ENCODE measurements at regions not wholly inside any gene's neighbourhood (a gene's known extent, or its start where the extent isn't known, plus 50 kb on each side); places are given as distances from the start of the nearest gene placed in this dataset.
"Not testable (repeated sequence)": the region's sequence is repeated elsewhere in the genome, so short reads cannot be mapped to it uniquely, and the experiment has no call there.

DNA sequence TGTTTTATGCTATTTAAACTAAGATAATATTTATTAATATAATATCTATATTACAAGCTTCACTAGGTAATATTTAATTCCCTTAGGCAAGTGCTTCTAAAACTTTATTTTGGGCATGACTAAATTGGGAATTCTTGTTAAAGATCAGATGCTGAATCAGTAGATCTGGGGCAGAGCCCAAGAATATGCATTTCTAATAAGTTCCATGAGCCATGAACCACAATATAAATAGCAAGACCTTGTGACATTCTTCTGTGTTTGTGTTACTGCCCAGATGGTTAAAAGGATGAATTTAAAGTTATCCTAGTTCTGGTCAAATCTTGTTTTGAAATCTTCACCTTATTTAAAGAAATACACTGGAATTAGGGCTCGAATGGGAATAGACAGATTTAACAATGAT is 258.4 kb upstream of the CACNA2D1 start:
- DNase-seq (ENCODE audit: low spot score) = no peak
- intact Hi-C loops (cut with DNase I) = no loop called here

DNA sequence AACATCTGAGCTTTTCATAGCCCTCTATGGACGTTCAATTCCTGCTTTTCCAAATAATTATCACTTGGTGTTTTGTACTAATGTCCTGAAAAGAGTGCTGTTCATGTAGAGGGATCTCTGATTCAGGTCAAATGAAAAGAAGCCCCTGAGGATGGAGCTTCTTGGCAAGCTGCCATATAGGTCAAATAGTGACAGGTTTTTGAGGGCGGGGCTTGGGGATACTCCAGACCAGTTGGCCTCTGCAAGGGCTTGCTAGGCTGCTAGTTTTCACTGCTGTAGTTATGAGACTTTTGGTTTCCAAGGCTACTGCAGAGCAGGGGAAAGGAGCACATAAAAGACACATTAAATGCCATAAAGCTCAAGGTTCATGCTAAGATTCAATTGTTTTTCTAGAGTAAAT is 257.2 kb upstream of the CACNA2D1 start:
- DNase-seq (ENCODE audit: low spot score) = no peak
- intact Hi-C loops (cut with DNase I) = no loop called here

DNA sequence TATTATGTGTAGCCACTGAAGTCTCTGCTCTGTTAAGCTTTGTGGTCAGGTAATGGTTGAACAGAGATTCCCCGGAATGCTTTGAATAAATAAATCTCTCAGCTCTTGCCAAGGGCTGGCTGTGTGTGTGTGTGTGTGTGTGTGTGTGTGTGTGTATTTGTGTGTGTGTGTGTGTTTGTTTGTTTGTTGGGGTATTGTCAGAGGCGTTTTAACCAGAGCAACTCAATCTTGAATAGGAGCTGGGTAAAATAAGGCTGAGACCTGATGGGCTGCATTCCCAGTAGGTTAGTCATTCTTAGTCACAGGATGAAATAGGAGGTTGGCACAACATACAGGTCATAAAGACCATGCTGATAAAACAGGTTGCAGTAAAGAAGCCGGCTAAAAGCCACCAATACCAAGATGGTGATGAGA is 256.2 kb upstream of the CACNA2D1 start:
- no peak for DNase-seq (ENCODE audit: low spot score)
- intact Hi-C loops (cut with DNase I) = no loop called here

DNA sequence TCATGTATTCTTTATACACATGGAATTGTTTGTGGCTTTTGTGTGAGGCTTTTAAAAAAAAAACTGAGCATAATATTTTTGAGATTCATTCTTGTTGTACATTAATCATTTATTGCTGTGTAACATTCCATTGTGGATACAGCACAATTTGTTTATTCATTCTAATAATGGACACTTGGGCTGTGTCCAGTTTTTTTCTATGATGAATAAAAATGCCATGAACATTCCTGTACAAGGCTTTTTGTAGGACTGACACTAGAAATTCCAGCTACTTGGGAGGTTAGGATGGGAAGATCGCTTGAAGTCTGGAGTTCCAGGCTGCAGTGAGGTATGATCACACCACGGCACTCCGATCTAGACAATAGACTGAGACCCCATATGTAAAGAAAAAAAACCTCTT is 254.3 kb upstream of the CACNA2D1 start:
- no peak for DNase-seq (ENCODE audit: low spot score)
- intact Hi-C loops (cut with DNase I) = no loop called here

- no peak for DNase-seq (ENCODE audit: low spot score)
- intact Hi-C loops (cut with DNase I) = no loop called here
Observed at GRCh38 chr7:82696631-82697030, 253.1 kb upstream of the CACNA2D1 start.

DNA sequence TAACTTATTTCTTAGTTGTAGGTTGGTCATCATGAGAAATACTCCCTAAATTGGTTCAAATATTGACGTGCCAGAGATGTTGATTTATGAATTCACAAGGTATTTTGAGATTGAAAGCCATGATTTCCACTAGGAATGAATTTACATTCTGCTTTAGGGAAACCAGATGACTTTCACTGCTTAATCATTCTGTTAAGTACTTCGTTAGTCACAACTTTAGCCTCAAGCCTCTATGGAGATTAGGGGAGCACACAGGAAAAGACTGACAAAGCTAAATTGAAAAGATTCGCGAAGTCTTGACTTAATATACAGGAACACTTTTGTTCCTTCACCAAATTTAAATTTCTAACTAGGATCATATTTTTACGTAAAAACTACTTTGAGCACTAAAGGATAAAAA is 250.4 kb upstream of the CACNA2D1 start:
- DNase-seq (ENCODE audit: low spot score) = no peak
- intact Hi-C loops (cut with DNase I) = no loop called here

GRCh38 chr7:82690929-82691328 is 247.4 kb upstream of the CACNA2D1 start:
- intact Hi-C loops (cut with DNase I) = no loop called here
- no peak for DNase-seq (ENCODE audit: low spot score)

DNA sequence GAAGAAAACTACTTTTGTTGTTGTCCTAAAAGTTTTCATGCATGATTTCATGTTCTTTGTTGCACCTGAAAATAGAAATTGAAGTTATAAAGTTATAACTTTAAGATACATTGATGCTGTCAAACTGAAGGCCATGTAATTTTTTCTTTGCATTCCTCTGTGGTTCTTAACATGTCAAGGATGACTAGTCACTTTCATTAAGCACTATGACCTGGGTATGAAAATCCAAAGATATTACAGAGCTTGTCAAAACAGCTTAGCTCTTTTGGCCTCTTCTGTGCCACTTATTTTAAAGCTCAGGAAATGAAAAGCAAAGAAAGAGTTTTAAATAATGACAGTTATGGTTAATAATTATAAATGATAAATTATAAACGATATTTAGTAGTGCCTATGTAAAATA is 241.6 kb upstream of the CACNA2D1 start:
- intact Hi-C loops (cut with DNase I) = no loop called here
- DNase-seq (ENCODE audit: low spot score) = no peak

DNA sequence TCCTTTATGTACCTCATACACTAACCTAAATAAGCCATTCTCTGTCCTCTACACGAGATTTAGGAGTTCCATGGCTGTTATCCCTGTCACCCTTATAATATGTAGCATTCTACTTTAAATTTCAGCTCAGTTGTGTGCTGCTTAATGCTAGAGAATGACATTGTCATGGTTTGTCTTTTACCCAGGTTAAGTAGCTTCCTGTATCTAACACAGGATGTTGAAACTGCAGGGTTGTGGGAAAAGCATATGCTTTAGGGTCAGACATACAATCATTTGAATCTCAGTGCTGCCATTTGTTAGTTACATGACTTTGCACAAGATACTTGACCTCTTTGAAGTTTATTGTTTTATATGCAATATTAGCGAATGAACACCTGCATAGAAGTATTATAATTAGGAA is 235.1 kb upstream of the CACNA2D1 start:
- no peak for DNase-seq (ENCODE audit: low spot score)
- intact Hi-C loops (cut with DNase I) = no loop called here

DNA sequence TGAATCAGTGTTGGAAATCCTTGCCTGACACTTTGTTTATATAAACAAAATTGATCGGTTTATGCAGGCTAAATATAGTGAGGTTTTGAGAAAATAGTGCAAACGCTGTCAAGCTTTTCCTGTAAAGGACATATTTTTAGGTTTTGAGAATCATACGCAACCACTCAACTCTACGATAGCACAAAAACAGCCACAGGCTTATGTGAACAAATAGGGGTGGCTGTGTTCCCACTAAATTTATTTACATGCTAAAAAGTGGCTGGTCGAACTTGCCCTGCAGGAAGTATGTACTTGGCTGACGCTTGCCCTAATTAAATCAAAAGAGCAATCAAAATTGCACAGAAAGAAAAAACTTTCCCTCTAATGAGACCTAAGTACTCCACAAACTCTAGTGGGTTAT is 234.7 kb upstream of the CACNA2D1 start:
- intact Hi-C loops (cut with DNase I) = no loop called here
- DNase-seq (ENCODE audit: low spot score) = no peak

- peak; percentile 73 for DNase-seq (ENCODE audit: low spot score)
- intact Hi-C loops (cut with DNase I) = no loop called here
Observed at GRCh38 chr7:82677493-82677892, 233.9 kb upstream of the CACNA2D1 start.

- intact Hi-C loops (cut with DNase I) = no loop called here
- no peak for DNase-seq (ENCODE audit: low spot score)
Observed at GRCh38 chr7:82676777-82677463, 233.3 kb upstream of the CACNA2D1 start.

DNA sequence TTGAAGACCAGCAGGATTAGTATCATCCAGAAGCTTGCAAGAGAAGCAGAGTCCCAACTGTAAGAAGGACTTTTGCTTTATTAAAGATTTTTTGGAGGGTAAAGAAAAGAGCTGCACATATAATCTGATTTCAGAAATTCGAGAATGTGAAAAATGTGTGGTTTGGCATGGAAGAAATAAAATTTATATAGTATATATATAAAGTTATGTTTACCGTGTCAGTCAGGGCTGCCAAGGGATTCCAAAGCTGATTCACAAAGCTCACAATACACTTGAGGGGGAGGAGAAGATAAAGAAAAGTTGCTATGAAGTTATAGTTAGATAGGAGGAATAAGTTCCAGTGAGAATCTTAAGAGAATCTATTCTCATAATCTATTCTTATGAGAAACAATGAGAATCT is 231.8 kb upstream of the CACNA2D1 start:
- no peak for DNase-seq (ENCODE audit: low spot score)

DNA sequence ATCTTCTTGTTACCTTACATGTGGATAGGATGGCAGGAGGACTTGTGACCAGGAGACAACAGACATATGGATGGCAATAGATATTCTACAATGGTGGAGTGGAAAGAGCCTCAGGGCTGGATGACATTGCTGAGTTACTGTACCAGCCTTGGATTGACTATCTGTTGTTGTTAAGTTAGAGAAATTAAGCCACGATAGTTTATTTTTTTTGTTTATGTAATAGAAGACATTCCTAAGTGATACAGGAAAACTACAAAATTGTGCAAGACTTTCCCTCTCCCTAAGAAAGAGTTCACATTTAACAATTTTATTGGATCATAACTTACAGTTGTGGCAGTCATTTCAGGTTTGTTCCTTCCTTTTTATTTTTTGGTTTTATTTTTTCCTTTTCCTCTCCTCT is 230.7 kb upstream of the CACNA2D1 start:
- intact Hi-C loops (cut with DNase I) = no loop called here
- no peak for DNase-seq (ENCODE audit: low spot score)

More for the DNA sequence above, 231.8 kb upstream of the CACNA2D1 start:
- intact Hi-C loops (cut with DNase I) = no loop called here

GRCh38 chr7:82672078-82672477 is 228.5 kb upstream of the CACNA2D1 start:
- intact Hi-C loops (cut with DNase I) = no loop called here
- no peak for DNase-seq (ENCODE audit: low spot score)

- intact Hi-C loops (cut with DNase I) = no loop called here
- no peak for DNase-seq (ENCODE audit: low spot score)
Observed at GRCh38 chr7:82669141-82669540, 225.6 kb upstream of the CACNA2D1 start.

GRCh38 chr7:82668676-82669075 is 225.1 kb upstream of the CACNA2D1 start:
- intact Hi-C loops (cut with DNase I) = no loop called here

GRCh38 chr7:82665966-82666507 is 222.5 kb upstream of the CACNA2D1 start:
- no peak for DNase-seq (ENCODE audit: low spot score)
- intact Hi-C loops (cut with DNase I) = no loop called here

More at GRCh38 chr7:82668676-82669075, 225.1 kb upstream of the CACNA2D1 start:
- no peak for DNase-seq (ENCODE audit: low spot score)

- intact Hi-C loops (cut with DNase I) = no loop called here
- no peak for DNase-seq (ENCODE audit: low spot score)
Observed at GRCh38 chr7:82655965-82656364, 212.4 kb upstream of the CACNA2D1 start.

GRCh38 chr7:82650095-82650494 is 206.5 kb upstream of the CACNA2D1 start:
- intact Hi-C loops (cut with DNase I); DNase-seq (ENCODE audit: low spot score): not testable (repeated sequence)

DNA sequence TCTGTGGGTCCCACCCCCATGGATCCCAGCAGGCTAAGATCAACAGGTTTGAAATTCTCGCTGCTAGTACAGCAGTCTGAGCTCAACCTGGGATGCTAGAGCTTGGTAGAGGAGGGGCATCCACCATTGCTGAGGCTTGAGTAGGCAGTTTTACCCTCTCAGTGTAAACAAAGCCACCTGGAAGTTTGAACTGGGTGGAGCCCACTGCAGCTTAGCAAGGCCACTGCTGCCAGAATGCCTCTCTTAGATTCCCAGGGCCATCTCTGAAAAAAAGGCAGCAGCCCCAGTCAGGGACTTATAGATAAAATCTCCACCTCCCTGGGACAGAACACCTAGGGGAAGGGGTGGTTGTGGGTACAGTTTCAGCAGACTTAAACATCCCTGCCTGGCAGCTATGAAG is 190.0 kb upstream of the CACNA2D1 start:
- no peak for DNase-seq (ENCODE audit: low spot score)
- intact Hi-C loops (cut with DNase I) = no loop called here

DNA sequence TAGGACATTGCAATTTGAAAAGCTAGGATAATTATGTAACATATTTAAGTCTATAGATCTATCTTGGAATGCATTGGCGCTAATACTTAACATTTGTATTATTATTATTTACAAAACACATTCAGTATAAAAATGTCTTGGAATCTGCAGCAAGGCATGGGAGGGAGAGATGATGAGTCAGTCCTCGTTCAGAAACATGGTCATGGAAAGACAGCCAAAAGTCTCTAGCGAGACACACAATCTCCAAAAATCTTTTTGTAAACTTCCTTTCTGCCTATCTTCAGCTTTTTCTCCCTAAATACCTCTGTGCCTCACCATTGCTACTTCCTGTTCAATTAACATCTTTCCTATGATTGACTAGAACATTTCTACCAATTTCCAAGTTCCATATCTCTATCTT is 188.4 kb upstream of the CACNA2D1 start:
- intact Hi-C loops (cut with DNase I) = no loop called here

More for the DNA sequence above, 188.4 kb upstream of the CACNA2D1 start:
- DNase-seq (ENCODE audit: low spot score) = no peak

Measured in cardiac septum (tissue), 1 donor.